Endothelial cell of umbilical vein (primary cell): ENCODE measurements at regions not wholly inside any gene's neighbourhood (a gene's known extent, or its start where the extent isn't known, plus 50 kb on each side); places are given as distances from the start of the nearest gene placed in this dataset.
"Not testable (repeated sequence)": the region's sequence is repeated elsewhere in the genome, so short reads cannot be mapped to it uniquely, and the experiment has no call there.

Experiments used
- BruUV-seq: library from RNA; stranded (reverse); fragments of 400-500 nt; replicated peaks from 2 replicates; lab custom pipeline; 2021; lab: Mats Ljungman, UMichigan
- CTCF ChIA-PET: fragments of 300-600, 350-600 bp; sonication (Branson Sonifier 250); formaldehyde crosslinking; loops from one replicate; lab custom pipeline; 2021; ENCODE audit warnings: antibody characterized with exemption, inconsistent platforms; lab: Charles Lee
- POLR2A ChIA-PET: fragments of 300-600, 350-600 bp; sonication (Branson Sonifier 250); formaldehyde crosslinking; loops from one replicate; lab custom pipeline; 2021; ENCODE audit warnings: antibody characterized with exemption, inconsistent platforms; lab: Charles Lee
- DNase-seq: peaks from one replicate; pipeline ENCODE4 v3.0.0-alpha.2; 2011; ENCODE audit warnings: low read depth, low spot score
- FAIRE-seq: peaks from 2 replicates; lab custom pipeline; 2011; peaks lifted over from hg19 to GRCh38; lab: Jason Lieb, UNC
- H2AFZ ChIP-seq: 2 replicates; pipeline ENCODE4 v1.6.0; 2012; ENCODE audit warnings: low read depth, low read length, control low read depth, inconsistent platforms
- H3K27ac ChIP-seq: 2 replicates; pipeline ENCODE4 v1.5.1; 2011; ENCODE audit warnings: low read depth, mild to moderate bottlenecking, control low read depth, low read length, moderate library complexity; ENCODE audit not compliant: insufficient read depth
- H3K27me3 ChIP-seq, 2 experiments: 2 replicates each; pipeline versions ENCODE4 v1.6.0 to v1.6.1; 2011; ENCODE audit warnings: low read length in 2 of 2, mixed read lengths in 1 of 2; ENCODE audit not compliant: control insufficient read depth in 2 of 2, insufficient read depth in 2 of 2
- H3K36me3 ChIP-seq, 2 experiments: 2 replicates in 1 of 2; 3 replicates in 1 of 2; pipeline ENCODE4 v1.5.1; 2011; ENCODE audit warnings: low read length in 2 of 2, mild to moderate bottlenecking in 1 of 2, moderate library complexity in 1 of 2; ENCODE audit not compliant: control insufficient read depth in 2 of 2, insufficient read depth in 2 of 2; ENCODE audit errors: extremely low read depth in 1 of 2
- H3K4me1 ChIP-seq: 3 replicates; pipeline ENCODE4 v1.5.1; 2011; ENCODE audit warnings: mild to moderate bottlenecking, low read length; ENCODE audit not compliant: control insufficient read depth, insufficient read depth; ENCODE audit errors: extremely low read depth
- H3K4me2 ChIP-seq: 2 replicates; pipeline ENCODE4 v1.6.1; 2011; ENCODE audit warnings: low read length, control low read depth, mixed read lengths; ENCODE audit not compliant: insufficient read depth
- H3K4me3 ChIP-seq, 3 experiments: fragments of 200-600 bp in 1 of 3; sonication (generic), shearing (Covaris generic) in 1 of 3; replicated peaks in 1 of 3; 2 replicates each; pipeline ENCODE4 v1.5.1; 2011 to 2016; ENCODE audit warnings: control low read depth in 3 of 3, low read length in 3 of 3, mild to moderate bottlenecking in 2 of 3, inconsistent platforms in 1 of 3, low read depth in 1 of 3, moderate library complexity in 1 of 3; ENCODE audit not compliant: insufficient read depth in 1 of 3
- H3K79me2 ChIP-seq: 2 replicates; pipeline ENCODE4 v1.6.0; 2012; ENCODE audit warnings: low read length, inconsistent platforms; ENCODE audit not compliant: control insufficient read depth, insufficient read depth
- H3K9ac ChIP-seq: replicated peaks from 2 replicates; pipeline ENCODE3; 2011; ENCODE audit warnings: low read length, control low read depth; ENCODE audit not compliant: insufficient read depth; ENCODE audit errors: extremely low read depth
- H3K9me1 ChIP-seq: replicated peaks from 3 replicates; pipeline ENCODE4 v1.6.0; 2011; ENCODE audit warnings: mild to moderate bottlenecking, low read length; ENCODE audit not compliant: control insufficient read depth, insufficient read depth; ENCODE audit errors: extremely low read depth
- H3K9me3 ChIP-seq: replicated peaks from 2 replicates; pipeline ENCODE4 v1.5.1; 2012; ENCODE audit warnings: low read length, inconsistent platforms; ENCODE audit not compliant: control insufficient read depth, insufficient read depth
- H4K20me1 ChIP-seq: replicated peaks from 2 replicates; pipeline ENCODE3; 2011; ENCODE audit warnings: mild to moderate bottlenecking, low read length; ENCODE audit not compliant: control insufficient read depth, insufficient read depth; ENCODE audit errors: extremely low read depth
- EZH2 ChIP-seq: IDR thresholded peaks from 2 replicates; pipeline ENCODE4 v1.6.1; 2012; ENCODE audit warnings: borderline replicate concordance, low read depth, mild to moderate bottlenecking, moderate library complexity, low read length, inconsistent platforms; ENCODE audit not compliant: severe bottlenecking
- FOS ChIP-seq: IDR thresholded peaks from 2 replicates; pipeline ENCODE4 v1.6.1; 2011; ENCODE audit warnings: mild to moderate bottlenecking, low read length, moderate library complexity, borderline replicate concordance; ENCODE audit not compliant: insufficient read depth
- GATA2 ChIP-seq: IDR thresholded peaks from 2 replicates; pipeline ENCODE4 v1.7.0; 2011; ENCODE audit warnings: low read depth, mild to moderate bottlenecking, moderate library complexity, mixed read lengths, low read length; ENCODE audit not compliant: insufficient read length, insufficient read depth
- JUN ChIP-seq: IDR thresholded peaks from 2 replicates; pipeline ENCODE4 v1.6.1; 2011; ENCODE audit warnings: borderline replicate concordance, low read depth; ENCODE audit not compliant: insufficient read length, insufficient read depth
- MYC ChIP-seq: IDR thresholded peaks from one replicate; pipeline ENCODE4 v1.6.1; 2011; ENCODE audit warnings: mild to moderate bottlenecking, low read depth, low read length
- POLR2A ChIP-seq: IDR thresholded peaks from 2 replicates; pipeline ENCODE4 v1.6.1; 2012; ENCODE audit warnings: low read depth, mild to moderate bottlenecking, control low read depth, low read length
- POLR2AphosphoS5 ChIP-seq: IDR thresholded peaks from 2 replicates; pipeline ENCODE4 v1.6.1; 2012; ENCODE audit warnings: low read depth, mild to moderate bottlenecking, control low read depth, low read length, moderate library complexity; ENCODE audit not compliant: insufficient read depth
- dilution Hi-C: fragments of 300-500 bp; cut with MboI; formaldehyde crosslinking; loops from one replicate; pipeline ENCODE4 v1.15.0; 2019; ENCODE audit warnings: low sequenced_read_pairs; ENCODE audit not compliant: extremely low pct_ligation_motif_present
- intact Hi-C: fragments of 100-400 bp; cut with micrococcal nuclease; formaldehyde crosslinking; loops from one replicate; pipeline ENCODE4 v1.10.0; 2022
- TF ChIP-seq, protein P1 (sequence below), 2 donors: IDR thresholded peaks; 1 replicate in 1 of 2; 2 replicates in 1 of 2; pipeline ENCODE4 v1.5.1; 2011; ENCODE audit warnings: low read length in 2 of 2, mild to moderate bottlenecking in 2 of 2, moderate library complexity in 2 of 2, control low read depth in 1 of 2, inconsistent platforms in 1 of 2, low read depth in 1 of 2; ENCODE audit not compliant: insufficient read depth in 1 of 2; ENCODE audit errors: extremely low read depth in 1 of 2
- TF ChIP-seq, protein P2 (sequence below): IDR thresholded peaks from 2 replicates; pipeline ENCODE4 v1.6.1; 2011; ENCODE audit not compliant: insufficient read depth, insufficient read length

DNA sequence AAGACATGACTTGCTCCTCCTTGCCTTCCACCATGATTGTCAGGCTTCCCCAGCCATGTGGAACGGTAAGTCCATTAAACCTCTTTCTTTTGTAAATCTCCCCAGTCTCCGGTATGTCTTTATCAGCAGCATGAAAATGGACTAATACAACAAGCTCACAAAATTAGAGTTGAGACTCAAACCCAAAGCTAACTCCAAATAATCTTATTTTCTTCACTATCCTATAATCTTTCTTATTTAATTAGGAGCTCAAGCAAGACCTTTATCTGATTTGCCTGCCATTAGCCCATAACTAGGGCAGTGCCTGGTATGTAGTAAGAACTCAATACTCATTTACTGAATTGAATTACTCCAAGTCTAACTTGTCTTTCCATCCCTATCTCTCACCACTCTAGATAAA is 289.2 kb downstream of the SUCLG1 start:
- no peak overlapping the region for H3K27ac ChIP-seq
- H2AFZ ChIP-seq = no peak overlapping the region
- no peak overlapping the region for H3K4me3 ChIP-seq
- H3K9me3 ChIP-seq = no peaks in the 10 kb centered on the region
- H3K4me1 ChIP-seq = no peaks in the 10 kb centered on the region
- no peak for DNase-seq
- intact Hi-C loops = no loop called here
- POLR2A ChIA-PET = no interaction called here
- TF ChIP-seq EZH2 (no peak), POLR2AphosphoS5 (no peak), FOS (no peak), POLR2A (no peak), MYC (no peak), GATA2 (no peak), JUN (no peak)
- TF ChIP-seq, protein P1, sequence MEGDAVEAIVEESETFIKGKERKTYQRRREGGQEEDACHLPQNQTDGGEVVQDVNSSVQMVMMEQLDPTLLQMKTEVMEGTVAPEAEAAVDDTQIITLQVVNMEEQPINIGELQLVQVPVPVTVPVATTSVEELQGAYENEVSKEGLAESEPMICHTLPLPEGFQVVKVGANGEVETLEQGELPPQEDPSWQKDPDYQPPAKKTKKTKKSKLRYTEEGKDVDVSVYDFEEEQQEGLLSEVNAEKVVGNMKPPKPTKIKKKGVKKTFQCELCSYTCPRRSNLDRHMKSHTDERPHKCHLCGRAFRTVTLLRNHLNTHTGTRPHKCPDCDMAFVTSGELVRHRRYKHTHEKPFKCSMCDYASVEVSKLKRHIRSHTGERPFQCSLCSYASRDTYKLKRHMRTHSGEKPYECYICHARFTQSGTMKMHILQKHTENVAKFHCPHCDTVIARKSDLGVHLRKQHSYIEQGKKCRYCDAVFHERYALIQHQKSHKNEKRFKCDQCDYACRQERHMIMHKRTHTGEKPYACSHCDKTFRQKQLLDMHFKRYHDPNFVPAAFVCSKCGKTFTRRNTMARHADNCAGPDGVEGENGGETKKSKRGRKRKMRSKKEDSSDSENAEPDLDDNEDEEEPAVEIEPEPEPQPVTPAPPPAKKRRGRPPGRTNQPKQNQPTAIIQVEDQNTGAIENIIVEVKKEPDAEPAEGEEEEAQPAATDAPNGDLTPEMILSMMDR (IDR thresholded peaks at IDR 0.05; ENCODE audit: extremely low read depth in 1 of 2, insufficient read depth in 1 of 2, low read depth in 1 of 2, low read length in 2 of 2) = no peak
- TF ChIP-seq, protein P2, sequence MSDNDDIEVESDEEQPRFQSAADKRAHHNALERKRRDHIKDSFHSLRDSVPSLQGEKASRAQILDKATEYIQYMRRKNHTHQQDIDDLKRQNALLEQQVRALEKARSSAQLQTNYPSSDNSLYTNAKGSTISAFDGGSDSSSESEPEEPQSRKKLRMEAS = no peak
- H3K9ac ChIP-seq = no peak overlapping the region
- no peaks in the 10 kb centered on the region for H3K79me2 ChIP-seq
- H3K27me3 ChIP-seq = no peaks in the 10 kb centered on the region
- no TSS peak for BruUV-seq
- CTCF ChIA-PET = no interaction called here
- H3K4me2 ChIP-seq = no peak overlapping the region
- dilution Hi-C loops = no loop called here
- H3K36me3 ChIP-seq = no peaks in the 10 kb centered on the region
- no peak for FAIRE-seq
- H4K20me1 ChIP-seq = no peaks in the 10 kb centered on the region
- no peaks in the 10 kb centered on the region for H3K9me1 ChIP-seq

DNA sequence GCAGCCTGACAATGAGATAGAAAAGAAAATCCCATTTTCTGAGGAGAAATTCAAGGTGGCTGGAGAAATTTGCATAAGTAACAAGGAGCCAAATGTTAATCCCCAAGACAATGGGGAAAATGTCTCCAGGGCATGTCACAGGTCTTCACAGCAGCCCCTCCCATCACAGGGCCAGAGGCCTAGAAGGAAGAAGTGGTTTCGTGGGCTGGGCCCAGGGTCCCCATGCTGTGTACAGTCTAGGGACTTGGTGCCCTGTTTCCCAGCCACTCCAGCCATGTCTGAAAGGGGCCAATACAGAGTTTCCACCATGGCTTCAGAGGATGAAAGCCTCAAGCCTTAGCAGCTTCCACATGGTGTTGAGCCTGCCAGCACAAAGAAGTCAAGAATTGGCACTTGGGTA is 290.5 kb downstream of the SUCLG1 start:
- BruUV-seq, DNase-seq, FAIRE-seq, H3K27me3 ChIP-seq, H3K4me1 ChIP-seq, intact Hi-C loops, H3K9ac ChIP-seq, H2AFZ ChIP-seq, H4K20me1 ChIP-seq, H3K27ac ChIP-seq, H3K4me3 ChIP-seq, POLR2A ChIA-PET, dilution Hi-C loops, H3K79me2 ChIP-seq, H3K4me2 ChIP-seq, H3K9me1 ChIP-seq, CTCF ChIA-PET, H3K36me3 ChIP-seq, H3K9me3 ChIP-seq: not testable (repeated sequence)
